Activated T-cell treated with anti-CD3 and anti-CD28 coated beads, Interleukin-2, amount 50 U/mL, for 72 hours (primary cell): ENCODE measurements at regions not wholly inside any gene's neighbourhood (a gene's known extent, or its start where the extent isn't known, plus 50 kb on each side); places are given as distances from the start of the nearest gene placed in this dataset.
A peak's percentile ranks its signal among the peaks of the same experiment; 100 is the strongest.

Source experiments
- ATAC-seq, 2 donors: fragments of 150-1000 bp; cut with Tn5 transposase; replicated peaks in 1 of 2; 2 replicates each; pipeline ENCODE4 v1.10.0; 2021; ENCODE audit warnings: moderate library complexity in 2 of 2, mild to moderate bottlenecking in 1 of 2
- DNase-seq, 2 donors: peaks; one replicate each; pipeline ENCODE4 v3.0.0; 2021 to 2022; ENCODE audit warnings: mixed read lengths in 1 of 2
- H3K27ac Mint-ChIP-seq: one replicate; pipeline ENCODE4 v1.8.0; 2022; ENCODE audit warnings: mild to moderate bottlenecking, moderate library complexity, mixed read lengths
- H3K27me3 Mint-ChIP-seq: one replicate; pipeline ENCODE4 v1.8.0; 2022; ENCODE audit warnings: low read depth, mixed read lengths
- H3K36me3 Mint-ChIP-seq, 2 donors: one replicate each; pipeline ENCODE4 v1.8.0; 2022; ENCODE audit warnings: mixed read lengths in 2 of 2, mild to moderate bottlenecking in 1 of 2; ENCODE audit not compliant: insufficient read depth in 2 of 2
- H3K4me1 Mint-ChIP-seq: one replicate; pipeline ENCODE4 v1.8.0; 2022; ENCODE audit warnings: low read depth, mixed read lengths
- H3K4me3 Mint-ChIP-seq, 2 donors: one replicate each; pipeline ENCODE4 v1.8.0; 2022; ENCODE audit warnings: mild to moderate bottlenecking in 2 of 2, mixed read lengths in 2 of 2, moderate library complexity in 2 of 2
- H3K9me3 Mint-ChIP-seq, 2 donors: one replicate each; pipeline ENCODE4 v1.8.0; 2022; ENCODE audit warnings: mixed read lengths in 2 of 2

DNA sequence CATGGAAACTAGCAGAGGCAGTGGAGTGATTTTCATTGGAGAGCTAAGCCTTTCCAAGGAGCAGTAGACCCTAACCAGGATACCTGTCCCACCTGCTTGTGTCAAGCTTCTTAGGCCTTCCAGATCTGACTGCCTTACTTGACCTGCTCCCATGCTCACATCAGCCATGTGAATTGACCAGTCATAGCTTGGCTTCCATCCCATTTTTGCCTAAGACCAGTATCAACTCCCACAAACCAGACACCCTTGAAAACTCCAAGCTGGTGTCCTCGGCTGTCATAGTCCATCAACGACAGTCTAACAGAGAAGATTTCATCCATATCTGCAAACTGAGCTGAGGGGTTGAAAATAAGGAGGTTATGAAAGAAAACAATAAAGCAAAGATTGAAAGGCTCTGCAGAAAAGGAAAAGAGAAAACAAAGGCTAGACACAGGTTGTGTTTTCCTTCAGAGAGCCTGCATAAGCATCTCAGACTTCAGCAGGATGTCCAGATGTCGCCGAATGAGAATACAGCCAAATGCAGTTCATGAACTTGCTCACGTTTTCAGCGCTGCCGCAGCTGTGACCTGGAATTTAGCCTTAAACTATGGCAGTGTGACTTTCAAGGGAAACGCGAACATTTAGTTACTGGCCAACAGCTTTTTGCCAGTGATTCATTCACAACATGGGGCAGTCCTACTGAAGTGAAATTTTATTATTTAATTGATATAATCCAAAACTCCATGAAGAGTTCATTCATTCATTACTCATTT is 868.1 kb upstream of the ID2 start:
- Mint-ChIP-seq H3K27ac (no peak overlapping the region), H3K4me1 (peaks cover 28% of the 10 kb centered on the region), H3K9me3 (peaks cover 10 to 12% of the 10 kb centered on the region in 2 donors), H3K36me3 (peaks cover 10 to 12% of the 10 kb centered on the region in 2 donors), H3K4me3 (no peak overlapping the region), H3K27me3 (peaks cover 4% of the 10 kb centered on the region)
- no peak for DNase-seq
- no peak for ATAC-seq

DNA sequence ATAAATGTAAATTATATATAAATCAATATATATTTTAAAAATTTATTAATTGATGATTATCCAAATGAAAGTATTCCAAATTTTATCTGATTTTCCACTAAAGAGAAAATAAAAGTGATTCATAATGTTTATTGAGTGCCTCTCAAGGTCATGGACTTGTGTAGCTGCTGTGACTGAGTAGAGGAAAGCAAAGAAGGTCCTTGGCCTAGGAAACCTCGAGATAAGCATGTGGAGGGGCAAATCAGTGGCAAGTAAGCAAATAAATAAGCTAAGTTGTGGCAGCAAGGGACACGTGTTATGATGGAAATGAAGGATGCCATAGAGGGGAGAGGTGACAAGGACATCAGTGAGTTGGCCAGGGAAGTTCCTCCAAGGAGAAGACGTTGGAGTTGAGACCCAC is 866.1 kb upstream of the ID2 start:
- Mint-ChIP-seq H3K4me1 (peaks cover 19% of the 10 kb centered on the region), H3K36me3 (peaks cover 10 to 12% of the 10 kb centered on the region in 2 donors), H3K27me3 (peaks cover 4% of the 10 kb centered on the region), H3K9me3 (peaks cover 9 to 14% of the 10 kb centered on the region in 2 donors), H3K27ac (no peak overlapping the region), H3K4me3 (no peak overlapping the region)
- ATAC-seq (no peak), DNase-seq (no peak)

DNA sequence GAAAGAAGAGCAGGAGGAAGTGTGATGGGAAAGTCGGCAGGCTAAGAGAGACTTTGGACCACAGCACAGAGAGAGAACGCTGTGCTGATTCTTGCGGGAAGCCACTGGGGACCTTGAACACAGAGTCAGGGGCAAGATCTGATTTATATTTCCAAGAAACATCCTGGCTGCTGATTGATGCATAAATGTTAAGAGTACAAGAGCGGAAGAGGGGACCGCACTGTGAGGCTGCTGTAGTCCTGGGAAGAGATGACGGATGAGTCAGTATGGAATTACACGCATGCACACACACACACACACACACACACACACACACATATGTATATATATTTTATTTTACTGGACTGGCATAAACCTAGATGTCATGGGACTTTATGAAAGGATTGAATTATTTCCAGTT is 865.6 kb upstream of the ID2 start:
- no peak for ATAC-seq
- Mint-ChIP-seq H3K36me3 (peaks cover 10 to 12% of the 10 kb centered on the region in 2 donors), H3K27me3 (peaks cover 4% of the 10 kb centered on the region), H3K9me3 (peaks cover 9 to 14% of the 10 kb centered on the region in 2 donors), H3K4me3 (no peak overlapping the region), H3K4me1 (peaks cover 14% of the 10 kb centered on the region), H3K27ac (no peak overlapping the region)
- no peak for DNase-seq

GRCh38 chr2:7816944-7817343 is 864.9 kb upstream of the ID2 start:
- Mint-ChIP-seq H3K4me1 (peaks cover 10% of the 10 kb centered on the region), H3K36me3 (peaks cover 10 to 12% of the 10 kb centered on the region in 2 donors), H3K27me3 (peaks cover 4% of the 10 kb centered on the region), H3K27ac (no peak overlapping the region), H3K9me3 (peaks cover 9 to 14% of the 10 kb centered on the region in 2 donors), H3K4me3 (no peak overlapping the region)
- ATAC-seq: no peak
- no peak for DNase-seq

DNA sequence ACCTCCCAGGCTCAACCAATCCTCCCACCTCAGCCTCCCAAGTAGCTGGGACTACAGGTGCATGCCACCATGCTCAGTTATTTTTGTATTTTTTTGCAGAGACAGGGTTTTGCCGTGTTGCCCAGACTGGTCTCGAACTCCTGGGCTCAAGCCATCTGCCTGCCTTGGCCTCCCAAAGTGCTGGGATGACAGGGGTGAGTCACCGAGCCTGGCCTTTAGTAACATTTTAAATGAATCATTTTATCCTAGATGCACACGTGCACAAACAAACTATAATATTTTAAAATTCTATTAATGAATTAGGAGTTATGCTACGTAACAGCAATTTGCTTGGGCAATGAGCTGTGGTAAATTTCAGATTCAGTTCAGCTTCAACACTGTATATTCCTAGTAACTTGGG is 862.5 kb upstream of the ID2 start:
- no peak for ATAC-seq
- Mint-ChIP-seq H3K4me3 (no peak overlapping the region), H3K27me3 (peaks cover 4% of the 10 kb centered on the region), H3K9me3 (peaks cover 7 to 8% of the 10 kb centered on the region in 2 donors), H3K4me1 (peaks cover 4% of the 10 kb centered on the region), H3K27ac (no peak overlapping the region), H3K36me3 (peaks cover 5 to 11% of the 10 kb centered on the region in 2 donors)
- no peak for DNase-seq

GRCh38 chr2:7819850-7820249 is 862.0 kb upstream of the ID2 start:
- Mint-ChIP-seq H3K27me3 (peaks cover 4% of the 10 kb centered on the region), H3K4me1 (peaks cover 8% of the 10 kb centered on the region), H3K4me3 (no peak overlapping the region), H3K36me3 (peaks cover 6 to 12% of the 10 kb centered on the region in 2 donors), H3K27ac (no peak overlapping the region), H3K9me3 (peaks cover 4 to 5% of the 10 kb centered on the region in 2 donors)
- DNase-seq (no peak), ATAC-seq (no peak)

DNA sequence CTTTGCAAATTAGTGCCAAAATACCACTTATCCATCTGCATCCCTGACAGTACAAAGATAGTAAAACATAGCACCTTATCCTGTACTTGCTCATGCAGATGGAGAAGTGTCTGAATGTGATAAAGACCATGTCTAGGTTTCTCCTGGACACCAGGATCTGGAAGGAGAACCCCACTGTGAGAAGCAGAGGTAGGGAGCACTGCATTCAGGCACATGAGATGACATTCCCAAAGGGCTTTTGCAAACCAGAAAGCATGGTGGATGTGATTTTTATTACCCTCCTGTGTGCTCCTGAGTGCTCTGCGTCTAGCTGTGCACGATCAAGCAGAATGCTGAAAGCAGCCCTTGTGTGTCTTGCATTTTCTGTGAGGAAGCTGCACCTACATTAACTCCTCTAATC is 857.6 kb upstream of the ID2 start:
- peaks cover 39% of the 10 kb centered on the region for H3K4me1 Mint-ChIP-seq
- H3K36me3 Mint-ChIP-seq: peaks cover 11 to 30% of the 10 kb centered on the region in 2 donors
- ATAC-seq: no peak
- DNase-seq: no peak
- H3K27me3 Mint-ChIP-seq: no peaks in the 10 kb centered on the region
- H3K27ac Mint-ChIP-seq: no peak overlapping the region
- peaks cover 4 to 8% of the 10 kb centered on the region in 2 donors for H3K9me3 Mint-ChIP-seq
- H3K4me3 Mint-ChIP-seq: no peak overlapping the region

GRCh38 chr2:7825591-7826312 is 856.1 kb upstream of the ID2 start:
- Mint-ChIP-seq H3K36me3 (peaks cover 16 to 38% of the 10 kb centered on the region in 2 donors), H3K27me3 (no peaks in the 10 kb centered on the region), H3K27ac (peak overlapping the region; percentile 88), H3K9me3 (peaks cover 7 to 9% of the 10 kb centered on the region in 2 donors), H3K4me1 (peaks cover 50% of the 10 kb centered on the region), H3K4me3 (peak overlapping the region; percentile 56 to 76)
- peak; percentile 95 for ATAC-seq
- DNase-seq: peak; percentile 71 to 83

DNA sequence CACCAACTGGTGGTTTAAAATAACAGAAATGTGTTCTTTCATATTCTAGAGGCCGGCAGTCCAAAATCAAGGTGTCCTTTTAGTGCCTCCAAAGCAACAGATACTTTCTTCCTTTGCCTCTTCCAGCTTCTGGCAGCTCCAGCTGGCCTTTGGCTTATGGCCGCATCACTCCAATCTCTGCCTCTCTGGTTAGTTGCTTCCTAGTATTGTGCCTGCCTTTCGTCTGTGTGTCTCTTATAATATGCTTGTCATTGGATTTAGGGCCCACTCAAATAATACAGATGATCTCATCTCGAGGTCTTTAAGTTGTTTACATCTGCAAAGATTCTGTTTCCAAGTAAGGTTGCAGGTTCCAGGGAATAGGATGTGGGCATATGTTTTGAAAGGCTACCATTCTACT is 855.2 kb upstream of the ID2 start:
- no peaks in the 10 kb centered on the region for H3K27me3 Mint-ChIP-seq
- H3K36me3 Mint-ChIP-seq: peaks cover 17 to 41% of the 10 kb centered on the region in 2 donors
- peak; percentile 18 to 27 for ATAC-seq
- peak overlapping the region; percentile 65 to 72 for H3K4me3 Mint-ChIP-seq
- H3K4me1 Mint-ChIP-seq: peaks cover 58% of the 10 kb centered on the region
- DNase-seq: peak in 1 of 2 donors; percentile 24
- H3K27ac Mint-ChIP-seq: peak overlapping the region; percentile 79
- H3K9me3 Mint-ChIP-seq: peaks cover 7 to 10% of the 10 kb centered on the region in 2 donors

DNA sequence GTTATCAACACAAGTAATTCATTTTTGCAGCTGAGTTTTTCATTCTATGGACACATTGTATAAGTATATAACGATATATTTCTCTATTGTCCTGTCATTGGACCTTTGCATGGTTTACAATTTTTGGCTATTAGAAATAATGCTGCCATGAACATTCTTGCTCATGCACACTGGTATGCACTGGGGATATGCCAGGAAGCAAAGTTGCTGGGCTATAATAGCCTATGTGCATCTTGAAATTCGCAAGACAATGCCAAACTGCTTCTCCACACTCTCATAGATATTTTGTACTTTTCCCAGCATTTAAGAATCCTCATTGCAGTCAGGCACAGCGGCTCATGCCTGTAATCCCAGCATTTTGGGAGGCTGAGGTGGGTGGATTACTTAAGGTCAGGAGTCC is 852.6 kb upstream of the ID2 start:
- no peaks in the 10 kb centered on the region for H3K27me3 Mint-ChIP-seq
- no peak for ATAC-seq
- peaks cover 7 to 10% of the 10 kb centered on the region in 2 donors for H3K9me3 Mint-ChIP-seq
- H3K4me1 Mint-ChIP-seq: peaks cover 60% of the 10 kb centered on the region
- H3K4me3 Mint-ChIP-seq: no peak overlapping the region
- DNase-seq: no peak
- H3K36me3 Mint-ChIP-seq: peaks cover 17 to 43% of the 10 kb centered on the region in 2 donors
- H3K27ac Mint-ChIP-seq: no peak overlapping the region

DNA sequence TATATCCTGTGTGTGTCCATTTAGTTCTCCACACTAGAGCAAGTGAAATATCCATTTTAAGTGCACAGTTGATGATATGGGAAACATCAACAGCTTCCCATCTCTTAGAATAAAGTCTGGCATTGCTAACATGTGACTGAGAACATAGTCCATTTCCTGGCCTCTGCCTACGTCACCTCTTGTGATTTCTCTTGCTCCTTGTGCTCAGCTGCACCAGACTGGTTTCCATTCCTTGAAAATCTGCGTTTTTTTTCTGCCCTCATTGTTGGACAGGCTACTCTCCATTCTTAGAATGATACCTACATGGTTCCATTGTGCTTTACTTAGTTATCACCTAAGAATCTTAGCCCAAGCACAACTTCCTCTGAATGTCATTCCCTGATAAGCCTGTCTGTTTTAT is 851.2 kb upstream of the ID2 start:
- peak overlapping the region; percentile 5 for H3K27ac Mint-ChIP-seq
- H3K36me3 Mint-ChIP-seq: peaks cover 12 to 38% of the 10 kb centered on the region in 2 donors
- DNase-seq: no peak
- H3K4me3 Mint-ChIP-seq: no peak overlapping the region
- no peaks in the 10 kb centered on the region for H3K27me3 Mint-ChIP-seq
- peaks cover 7 to 10% of the 10 kb centered on the region in 2 donors for H3K9me3 Mint-ChIP-seq
- no peak for ATAC-seq
- peaks cover 51% of the 10 kb centered on the region for H3K4me1 Mint-ChIP-seq

DNA sequence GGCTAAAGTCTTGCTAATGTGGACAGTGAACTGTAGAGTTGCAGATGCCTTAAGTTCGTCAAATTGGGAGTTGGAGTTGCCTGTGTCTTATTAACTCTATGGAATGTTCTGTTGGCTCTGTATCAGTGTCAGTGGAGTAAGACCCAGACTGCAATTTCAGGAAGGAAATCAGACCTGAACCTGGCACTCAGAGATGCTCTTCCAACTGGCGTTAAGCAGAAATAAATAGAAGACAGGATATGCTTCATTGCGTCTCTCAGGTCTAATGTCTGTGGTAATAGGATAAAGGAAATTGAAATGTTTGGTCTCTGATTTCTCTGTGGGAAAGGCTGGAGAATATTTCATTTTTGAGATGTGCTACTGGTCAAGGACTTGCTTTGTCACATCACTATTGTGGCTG is 846.7 kb upstream of the ID2 start:
- Mint-ChIP-seq H3K4me1 (peaks cover 20% of the 10 kb centered on the region), H3K4me3 (no peak overlapping the region), H3K27me3 (no peaks in the 10 kb centered on the region), H3K9me3 (peaks cover 4% of the 10 kb centered on the region in 2 donors), H3K36me3 (peaks cover 6 to 19% of the 10 kb centered on the region in 2 donors), H3K27ac (no peak overlapping the region)
- DNase-seq (no peak), ATAC-seq (no peak)
